Keratinocyte (primary cell): ENCODE measurements at regions not wholly inside any gene's neighbourhood (a gene's known extent, or its start where the extent isn't known, plus 50 kb on each side); places are given as distances from the start of the nearest gene placed in this dataset.

Experiments
- DNase-seq: peaks from one replicate; pipeline ENCODE4 v3.0.0-alpha.2; 2011; ENCODE audit warnings: low read depth, missing footprints, low spot score
- FAIRE-seq: peaks from 2 replicates; lab custom pipeline; 2011; peaks lifted over from hg19 to GRCh38; lab: Jason Lieb, UNC
- H2AFZ ChIP-seq: 2 replicates; pipeline ENCODE4 v1.6.0; 2012; ENCODE audit warnings: low read length, control low read depth, inconsistent platforms; ENCODE audit not compliant: control insufficient read depth
- H3K27ac ChIP-seq: 2 replicates; pipeline ENCODE4 v1.5.1; 2011; ENCODE audit warnings: low read length; ENCODE audit not compliant: control insufficient read depth, insufficient read depth
- H3K27me3 ChIP-seq: 3 replicates; pipeline ENCODE4 v1.6.0; 2011; ENCODE audit warnings: low read length; ENCODE audit not compliant: control insufficient read depth, insufficient read depth; ENCODE audit errors: extremely low read depth
- H3K36me3 ChIP-seq, 2 experiments: 2 replicates in 1 of 2; 3 replicates in 1 of 2; pipeline ENCODE4 v1.5.1; 2011; ENCODE audit warnings: low read length in 2 of 2, mild to moderate bottlenecking in 1 of 2; ENCODE audit not compliant: control insufficient read depth in 2 of 2, insufficient read depth in 2 of 2; ENCODE audit errors: extremely low read depth in 1 of 2
- H3K4me1 ChIP-seq: 3 replicates; pipeline ENCODE4 v1.5.1; 2011; ENCODE audit warnings: low read length; ENCODE audit not compliant: control insufficient read depth, insufficient read depth; ENCODE audit errors: extremely low read depth
- H3K4me2 ChIP-seq: 3 replicates; pipeline ENCODE4 v1.6.0; 2011; ENCODE audit warnings: low read depth, low read length; ENCODE audit not compliant: control insufficient read depth, insufficient read depth; ENCODE audit errors: extremely low read depth
- H3K4me3 ChIP-seq, 3 experiments: fragments of 200-600 bp in 1 of 3; sonication (generic) in 1 of 3; 2 replicates in 2 of 3; 3 replicates in 1 of 3; pipeline ENCODE4 v1.5.1; 2011 to 2016; ENCODE audit warnings: low read length in 3 of 3, mild to moderate bottlenecking in 3 of 3, control low read depth in 2 of 3, inconsistent platforms in 1 of 3, low read depth in 1 of 3, mixed read lengths in 1 of 3, mixed run types in 1 of 3, moderate library complexity in 1 of 3; ENCODE audit not compliant: control insufficient read depth in 2 of 3, insufficient read depth in 2 of 3; ENCODE audit errors: extremely low read depth in 1 of 3
- H3K79me2 ChIP-seq: 2 replicates; pipeline ENCODE4 v1.6.0; 2012; ENCODE audit warnings: low read length; ENCODE audit not compliant: control insufficient read depth, insufficient read depth
- H3K9ac ChIP-seq: 3 replicates; pipeline ENCODE4 v1.6.0; 2011; ENCODE audit warnings: low read length; ENCODE audit not compliant: control insufficient read depth, insufficient read depth; ENCODE audit errors: extremely low read depth
- H3K9me1 ChIP-seq: 3 replicates; pipeline ENCODE4 v1.6.0; 2011; ENCODE audit warnings: low read length; ENCODE audit not compliant: control insufficient read depth, insufficient read depth; ENCODE audit errors: extremely low read depth
- H3K9me3 ChIP-seq: 2 replicates; pipeline ENCODE4 v1.5.1; 2012; ENCODE audit warnings: low read depth, low read length; ENCODE audit not compliant: control insufficient read depth
- H4K20me1 ChIP-seq: 3 replicates; pipeline ENCODE4 v1.6.0; 2011; ENCODE audit warnings: low read length; ENCODE audit not compliant: control insufficient read depth, insufficient read depth; ENCODE audit errors: extremely low read depth
- CTCF ChIP-seq, 3 experiments: IDR thresholded peaks in 1 of 3; conservative IDR thresholded peaks in 1 of 3; optimal IDR thresholded peaks in 1 of 3; 2 replicates in 2 of 3; 3 replicates in 1 of 3; pipeline versions ENCODE3 to v1.5.1; 2011; ENCODE audit warnings: low read length in 3 of 3, mild to moderate bottlenecking in 3 of 3, moderate library complexity in 2 of 3, control low read depth in 1 of 3, inconsistent platforms in 1 of 3; ENCODE audit not compliant: insufficient read depth in 2 of 3; ENCODE audit errors: extremely low read depth in 1 of 3
- EZH2 ChIP-seq: IDR thresholded peaks from one replicate; pipeline ENCODE4 v1.6.1; 2012; ENCODE audit warnings: inconsistent platforms, mild to moderate bottlenecking, low read length, moderate library complexity
- dilution Hi-C: fragments of 300-500 bp; cut with MboI; formaldehyde crosslinking; loops from one replicate; pipeline ENCODE4 v1.7.0; 2020; ENCODE audit warnings: low sequenced_read_pairs; ENCODE audit not compliant: extremely low pct_ligation_motif_present

GRCh38 chr10:44468525-44468924 lies 83.6 kb upstream of the CXCL12 start:
- no peaks in the 10 kb centered on the region for H3K9me3 ChIP-seq
- no peak overlapping the region for H3K4me2 ChIP-seq
- TF ChIP-seq CTCF (optimal IDR thresholded peaks at IDR 0.05 in 1 of 3, IDR thresholded peaks at IDR 0.05 in 1 of 3, conservative IDR thresholded peaks at IDR 0.05 in 1 of 3; ENCODE audit: extremely low read depth in 1 of 3, insufficient read depth in 2 of 3, low read length in 3 of 3) (no peak), EZH2 (no peak)
- H3K36me3 ChIP-seq: no peaks in the 10 kb centered on the region
- H3K27me3 ChIP-seq: no peaks in the 10 kb centered on the region
- dilution Hi-C loops: no loop called here
- H3K9ac ChIP-seq: no peak overlapping the region
- DNase-seq: no peak
- no peaks in the 10 kb centered on the region for H3K4me1 ChIP-seq
- H3K27ac ChIP-seq: no peak overlapping the region
- H3K4me3 ChIP-seq: no peak overlapping the region
- no peaks in the 10 kb centered on the region for H3K79me2 ChIP-seq
- no peak for FAIRE-seq
- H3K9me1 ChIP-seq: no peaks in the 10 kb centered on the region
- no peak overlapping the region for H2AFZ ChIP-seq
- no peaks in the 10 kb centered on the region for H4K20me1 ChIP-seq

GRCh38 chr10:44468965-44469364 lies 84.1 kb upstream of the CXCL12 start:
- H3K27me3 ChIP-seq: no peaks in the 10 kb centered on the region
- no peak overlapping the region for H3K4me3 ChIP-seq
- H4K20me1 ChIP-seq: no peaks in the 10 kb centered on the region
- no peak overlapping the region for H3K4me2 ChIP-seq
- DNase-seq: no peak
- TF ChIP-seq EZH2: no peak
- TF ChIP-seq CTCF (optimal IDR thresholded peaks at IDR 0.05 in 1 of 3, IDR thresholded peaks at IDR 0.05 in 1 of 3, conservative IDR thresholded peaks at IDR 0.05 in 1 of 3; ENCODE audit: extremely low read depth in 1 of 3, insufficient read depth in 2 of 3, low read length in 3 of 3): no peak
- no peak overlapping the region for H3K9ac ChIP-seq
- FAIRE-seq: no peak
- H3K79me2 ChIP-seq: no peaks in the 10 kb centered on the region
- no peaks in the 10 kb centered on the region for H3K9me3 ChIP-seq
- H3K4me1 ChIP-seq: no peaks in the 10 kb centered on the region
- dilution Hi-C loops: no loop called here
- H2AFZ ChIP-seq: no peak overlapping the region
- no peaks in the 10 kb centered on the region for H3K36me3 ChIP-seq
- no peaks in the 10 kb centered on the region for H3K9me1 ChIP-seq
- H3K27ac ChIP-seq: no peak overlapping the region
